HG03280 (cell line): ENCODE measurements at regions not wholly inside any gene's neighbourhood (a gene's known extent, or its start where the extent isn't known, plus 50 kb on each side); places are given as distances from the start of the nearest gene placed in this dataset.

Source experiments
- ATAC-seq: cut with Tn5 transposase; IDR thresholded peaks from one replicate; pipeline ENCODE4 v1.9.1; 2021; ENCODE audit warnings: mild to moderate bottlenecking, moderate library complexity; ENCODE audit not compliant: unreplicated experiment

- ATAC-seq: no peak
Measured at GRCh38 chr18:61989138-61989537, 96.3 kb upstream of the RNF152 start.

GRCh38 chr18:61988100-61988499, 95.3 kb upstream of the RNF152 start:
- ATAC-seq: no peak

GRCh38 chr18:61985681-61986080, 92.9 kb upstream of the RNF152 start:
- ATAC-seq: no peak

DNA sequence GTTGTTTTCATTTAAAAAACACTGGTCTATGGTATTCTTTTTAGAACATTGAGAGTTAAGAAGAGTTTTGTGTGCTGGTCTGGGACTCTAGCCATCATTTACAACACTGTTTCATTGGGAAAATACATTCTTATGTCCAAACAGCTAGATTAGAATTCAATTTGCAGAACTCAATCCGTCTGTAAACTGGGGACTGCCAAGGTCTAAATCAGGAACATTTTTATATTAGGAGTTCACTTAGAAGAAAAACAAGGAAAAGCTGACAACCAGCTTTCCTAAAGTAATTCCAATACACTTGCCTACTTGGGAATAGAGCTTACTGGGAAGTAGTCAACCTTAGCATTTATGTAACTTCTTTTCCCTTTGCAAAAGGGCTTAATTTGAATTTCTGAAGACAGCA, 91.5 kb upstream of the RNF152 start:
- no peak for ATAC-seq

DNA sequence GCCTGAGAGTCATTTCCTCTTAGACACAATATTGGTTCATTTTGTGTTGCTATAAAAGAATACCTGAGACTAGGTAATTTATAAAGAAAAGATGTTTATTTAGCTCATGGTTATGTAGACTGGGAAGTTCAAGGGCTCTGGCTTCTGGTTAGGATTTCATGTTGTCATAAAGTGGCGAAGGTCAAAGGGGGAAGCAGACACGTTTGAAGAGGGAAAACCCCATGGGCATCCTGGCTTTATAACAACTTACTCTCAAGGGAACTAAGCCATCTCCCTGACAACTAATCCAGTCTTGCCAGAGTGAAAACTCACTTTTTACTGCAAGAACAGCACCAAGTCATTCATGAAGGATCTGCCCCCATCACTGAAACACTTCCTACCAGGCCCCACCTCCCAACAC, 89.7 kb upstream of the RNF152 start:
- no peak for ATAC-seq

GRCh38 chr18:61980355-61980754, 87.5 kb upstream of the RNF152 start:
- no peak for ATAC-seq

DNA sequence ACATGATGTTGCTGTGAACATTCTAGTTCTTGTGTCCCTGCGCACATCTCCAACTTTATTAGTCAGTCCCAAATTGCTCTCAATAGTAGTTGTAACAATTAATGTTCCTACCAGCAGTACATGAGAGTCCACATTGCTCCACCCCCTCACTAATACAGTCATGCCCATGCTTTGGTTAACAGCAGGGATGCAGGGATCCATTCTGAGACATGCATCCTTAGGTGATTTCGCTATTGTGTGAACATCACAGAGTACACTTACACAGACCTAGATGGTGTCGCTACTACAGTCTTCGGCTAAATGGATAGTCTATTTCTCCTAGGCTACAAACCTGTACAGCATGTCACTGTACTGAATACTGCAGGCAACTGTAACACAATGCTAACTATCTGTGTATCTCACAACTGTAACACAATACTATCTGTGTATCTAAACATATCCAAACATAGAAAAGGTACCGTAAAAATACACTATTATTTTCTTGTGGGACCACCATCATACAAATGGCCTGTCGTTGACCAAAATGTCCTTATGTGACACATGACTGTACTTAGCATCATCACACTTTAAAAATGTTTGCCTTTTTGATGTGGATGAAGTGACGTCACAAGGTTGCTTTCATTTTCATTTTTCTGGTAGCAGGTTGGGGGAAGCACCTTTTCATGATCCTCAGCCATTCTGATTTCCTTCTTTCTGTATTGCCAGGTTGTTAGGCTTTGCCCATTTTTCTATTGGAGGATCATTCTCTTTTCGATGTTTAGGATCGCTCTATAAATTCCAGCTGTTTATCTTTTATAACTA, 82.9 kb upstream of the RNF152 start:
- no peak for ATAC-seq

DNA sequence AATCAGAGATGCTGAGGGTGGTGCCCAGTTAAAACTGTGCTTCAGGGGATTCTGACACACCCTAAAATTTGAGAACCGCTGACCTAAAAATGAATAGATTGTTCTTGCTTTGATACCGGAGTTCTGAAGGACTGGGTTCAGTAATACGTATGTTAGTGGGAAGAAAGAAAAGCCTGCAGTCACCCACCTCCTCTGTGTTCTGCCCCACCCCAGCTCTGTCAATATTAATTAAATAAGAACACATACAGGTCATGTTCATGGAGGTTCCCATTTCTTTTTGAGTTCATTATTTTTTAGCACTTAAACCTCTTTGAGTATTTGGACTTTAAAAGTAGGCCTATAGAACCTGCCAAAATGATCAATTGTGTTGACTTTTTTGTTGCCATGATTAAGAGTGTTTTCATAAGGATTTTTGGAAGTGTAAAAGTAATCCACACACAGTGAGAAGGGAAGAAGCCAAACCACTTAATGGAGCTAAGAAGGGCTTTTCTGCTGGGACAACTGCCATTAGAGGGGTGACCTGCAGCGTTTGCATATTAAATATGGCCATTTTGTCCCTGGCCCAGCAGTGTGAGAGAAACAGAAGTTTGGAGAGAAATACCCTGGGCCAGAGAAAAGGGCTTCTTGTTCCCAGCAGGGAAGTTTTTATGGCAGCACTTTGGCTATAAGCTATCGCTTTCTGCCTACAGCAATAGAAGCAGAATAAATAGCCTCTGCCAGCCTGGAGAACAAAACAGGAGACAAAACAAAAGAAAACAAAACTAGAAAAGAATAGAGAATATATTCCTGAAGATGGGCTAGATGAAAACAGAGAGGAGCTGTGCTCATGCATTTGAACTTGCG, 80.7 kb upstream of the RNF152 start:
- ATAC-seq: no peak

GRCh38 chr18:61972389-61973264, 79.8 kb upstream of the RNF152 start:
- ATAC-seq: peak; percentile 91

DNA sequence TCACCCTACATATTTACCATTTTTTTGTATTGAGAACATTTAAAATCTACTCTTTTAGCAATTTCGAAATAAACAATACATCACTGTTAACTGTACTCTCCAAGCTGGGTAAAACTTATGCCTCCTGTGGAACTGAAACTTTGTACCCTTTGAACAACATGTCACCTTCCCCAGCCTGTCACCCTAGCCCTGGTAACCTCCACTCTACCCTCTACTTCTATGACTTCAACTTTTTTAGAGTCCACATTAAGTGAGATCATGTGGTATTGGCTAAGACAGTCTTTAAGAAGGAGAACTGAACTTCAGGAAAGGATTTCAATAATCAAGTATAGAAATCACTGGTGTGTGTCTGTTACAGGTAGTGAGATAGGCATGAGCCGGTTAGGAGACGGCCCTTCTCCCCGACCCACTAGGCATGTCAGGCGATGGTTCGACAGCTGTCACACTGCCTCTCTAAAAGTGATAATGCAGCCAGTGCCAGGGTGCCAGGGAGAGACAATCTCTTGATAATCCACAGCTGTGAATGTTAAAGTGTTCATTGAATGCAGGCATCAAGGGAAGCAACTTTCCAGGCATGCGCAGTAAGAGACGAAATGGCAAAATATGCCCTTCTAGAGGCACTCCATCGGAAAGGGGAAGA, 74.6 kb upstream of the RNF152 start:
- ATAC-seq: no peak

- no peak for ATAC-seq
Measured at GRCh38 chr18:61965311-61965710, 72.5 kb upstream of the RNF152 start.

GRCh38 chr18:61964616-61965015, 71.8 kb upstream of the RNF152 start:
- ATAC-seq: no peak

GRCh38 chr18:61963705-61964104, 70.9 kb upstream of the RNF152 start:
- ATAC-seq: no peak

- ATAC-seq: no peak
Measured at GRCh38 chr18:61957801-61958516, 65.2 kb upstream of the RNF152 start.

DNA sequence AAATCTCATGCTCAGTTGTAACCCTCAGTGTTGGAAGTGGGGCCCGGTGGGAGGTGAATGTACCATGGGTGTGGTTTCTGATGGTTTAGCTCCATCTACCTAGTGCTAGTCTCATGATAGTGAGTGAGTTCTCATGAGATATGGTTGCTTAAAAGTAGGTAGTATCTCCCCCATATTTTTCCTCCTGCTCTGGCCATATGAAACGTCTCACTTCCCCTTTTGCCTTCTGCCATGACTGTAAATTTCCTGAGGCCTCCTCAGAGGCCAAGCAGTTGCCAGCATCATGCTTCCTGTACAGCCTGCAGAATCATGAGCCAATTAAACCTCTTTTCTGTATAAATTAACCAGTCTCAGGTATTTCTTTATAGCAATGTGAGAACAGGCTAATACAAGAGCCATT, 62.8 kb upstream of the RNF152 start:
- peak; percentile 41 for ATAC-seq

GRCh38 chr18:61954096-61954746, 61.4 kb upstream of the RNF152 start:
- no peak for ATAC-seq

DNA sequence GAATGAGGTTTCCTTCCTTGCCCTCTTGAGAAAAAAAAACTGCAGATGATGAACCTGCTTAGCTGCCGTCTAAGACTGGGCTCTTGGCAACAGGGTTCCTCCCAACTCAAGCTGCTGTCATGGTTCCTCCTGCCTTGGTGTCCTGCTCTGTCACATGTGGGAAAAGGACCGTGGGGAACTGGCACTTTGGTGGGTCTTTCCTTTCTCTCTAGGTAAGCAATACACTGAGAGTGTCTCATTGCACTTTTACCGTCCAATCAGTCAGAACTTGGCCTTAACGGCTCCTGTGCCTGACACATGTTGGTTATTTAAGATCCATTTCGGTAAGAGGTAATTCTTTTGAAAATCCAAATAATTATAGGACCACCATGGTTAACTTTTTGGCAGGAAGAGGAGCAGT, 60.8 kb upstream of the RNF152 start:
- no peak for ATAC-seq

GRCh38 chr18:61953161-61953560, 60.4 kb upstream of the RNF152 start:
- ATAC-seq: no peak

DNA sequence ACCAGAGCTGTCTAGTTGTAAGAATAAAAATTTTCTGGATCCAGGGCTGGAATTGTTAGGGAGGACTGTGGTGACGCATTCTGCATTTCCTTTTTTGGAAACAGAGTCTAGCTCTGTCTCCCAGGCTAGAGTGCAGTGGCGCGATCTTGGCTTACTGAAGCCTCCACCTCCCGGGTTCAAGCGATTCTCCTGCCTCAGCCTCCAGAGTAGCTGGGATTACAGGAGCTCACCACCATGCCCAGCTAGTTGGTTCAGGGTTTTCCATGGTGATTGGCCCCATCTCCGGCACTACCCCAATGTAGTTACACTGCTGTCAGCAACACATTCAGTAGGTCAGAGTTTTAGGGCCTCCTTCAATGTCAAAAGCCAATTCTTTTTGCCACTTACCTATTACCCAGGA, 58.6 kb upstream of the RNF152 start:
- ATAC-seq: no peak

DNA sequence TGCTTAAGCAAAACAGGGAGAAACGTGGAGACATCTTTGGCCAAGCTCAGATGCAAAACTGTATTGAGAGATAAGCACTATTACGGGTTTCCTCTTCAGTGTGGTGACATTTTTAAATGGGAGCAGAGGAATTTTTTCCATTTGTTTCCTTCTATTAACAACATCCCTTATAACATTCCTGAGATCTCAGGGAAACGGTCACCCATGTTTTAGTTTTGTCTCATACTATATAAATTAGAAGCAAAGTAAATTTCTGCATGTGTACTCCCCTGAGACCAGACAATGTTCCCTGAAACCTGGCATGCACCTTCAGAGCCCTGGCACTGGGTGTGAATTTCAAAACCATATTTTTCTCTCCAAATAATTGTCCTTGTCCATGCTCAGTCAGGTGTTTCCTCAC, 57.6 kb upstream of the RNF152 start:
- no peak for ATAC-seq
